Omental fat pad (tissue), 3 donors: ENCODE measurements at regions not wholly inside any gene's neighbourhood (a gene's known extent, or its start where the extent isn't known, plus 50 kb on each side); places are given as distances from the start of the nearest gene placed in this dataset.

ENCODE experiments used
- ATAC-seq: fragments of 150-250 bp; one replicate; pipeline ENCODE4 v1.9.1; 2016; ENCODE audit warnings: mild to moderate bottlenecking, moderate library complexity; ENCODE audit not compliant: low FRiP score
- DNase-seq: peaks from one replicate; pipeline ENCODE4 v3.0.0-alpha.2; 2019; ENCODE audit warnings: low spot score
- CTCF ChIP-seq, 3 donors: fragments of 450-650 bp; IDR thresholded peaks; one replicate each; pipeline ENCODE4 v1.5.1; 2016 to 2017; ENCODE audit warnings: antibody characterized with exemption in 3 of 3, mild to moderate bottlenecking in 3 of 3, moderate library complexity in 2 of 3

- TF ChIP-seq CTCF (IDR thresholded peaks at IDR 0.05), result no peak
- ATAC-seq (no peak), DNase-seq (no peak)
Measured at GRCh38 chr15:81869161-81869954, 176.5 kb downstream of the MEX3B start.

GRCh38 chr15:81865850-81866537 lies 179.8 kb downstream of the MEX3B start:
- DNase-seq, result no peak
- TF ChIP-seq CTCF (IDR thresholded peaks at IDR 0.05), result no peak
- ATAC-seq, result no peak

- DNase-seq, result no peak
- ATAC-seq, result no peak
- no peak for TF ChIP-seq CTCF (IDR thresholded peaks at IDR 0.05)
Measured at GRCh38 chr15:81863162-81863561, 182.7 kb downstream of the MEX3B start.

- ATAC-seq (no peak), DNase-seq (no peak)
- TF ChIP-seq CTCF (IDR thresholded peaks at IDR 0.05), result no peak
Measured at GRCh38 chr15:81859737-81860516, 185.9 kb downstream of the MEX3B start.

GRCh38 chr15:81858586-81858985 lies 187.2 kb downstream of the MEX3B start:
- no peak for ATAC-seq
- TF ChIP-seq CTCF (IDR thresholded peaks at IDR 0.05), result no peak
- DNase-seq, result no peak

GRCh38 chr15:81858136-81858535 lies 187.7 kb downstream of the MEX3B start:
- TF ChIP-seq CTCF (IDR thresholded peaks at IDR 0.05), result no peak
- DNase-seq, result no peak
- ATAC-seq, result no peak
